ENCODE measurements at regions not wholly inside any gene's neighbourhood (a gene's known extent, or its start where the extent isn't known, plus 50 kb on each side); places are given as distances from the start of the nearest gene placed in this dataset.

DNA sequence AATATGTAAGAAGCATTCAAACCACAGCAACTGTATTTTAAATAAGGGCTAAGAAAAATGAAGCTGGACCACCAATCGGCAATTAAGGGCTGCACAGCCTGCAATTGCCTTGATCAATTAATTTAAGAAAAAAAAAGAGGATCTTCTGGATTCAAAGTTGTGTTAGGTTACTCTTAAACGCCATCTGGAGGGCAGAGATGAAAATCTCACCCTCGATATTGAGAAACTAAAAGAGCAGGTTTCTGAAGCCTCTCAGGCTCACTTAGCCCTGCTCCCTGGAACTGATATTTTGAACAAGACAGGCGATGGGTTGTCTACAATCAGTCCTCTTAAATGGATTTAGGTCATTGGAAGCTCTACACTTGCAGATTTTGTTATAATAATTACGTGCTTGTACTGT lies 579.4 kb downstream of the GRXCR1 start:
- peaks cover 32% of the 10 kb centered on the region; the same call in 1 of the 2 replicates for H3K9me3 ChIP-seq (ENCODE audit: insufficient read depth, low read length)
- H3F3A ChIP-seq (ENCODE audit: insufficient read depth) = no peaks in the 10 kb centered on the region
- H3K9me2 ChIP-seq (replicated peaks; ENCODE audit: insufficient read depth, low read length) = no peaks in the 10 kb centered on the region
- H4K20me1 ChIP-seq (ENCODE audit: low read depth, low read length) = no peaks in the 10 kb centered on the region
- no peaks in the 10 kb centered on the region for H3K36me3 ChIP-seq (ENCODE audit: low read length)
- H3K4me3 ChIP-seq (ENCODE audit: insufficient read depth, low read length, poor library complexity, severe bottlenecking) = no peak overlapping the region
- H3K4me2 ChIP-seq (ENCODE audit: low read depth, low read length, poor library complexity, severe bottlenecking) = no peak overlapping the region
- no peak for TF ChIP-seq EZH2phosphoT487 (conservative IDR thresholded peaks at IDR 0.05; ENCODE audit: low read length)
- TF ChIP-seq, protein P1, sequence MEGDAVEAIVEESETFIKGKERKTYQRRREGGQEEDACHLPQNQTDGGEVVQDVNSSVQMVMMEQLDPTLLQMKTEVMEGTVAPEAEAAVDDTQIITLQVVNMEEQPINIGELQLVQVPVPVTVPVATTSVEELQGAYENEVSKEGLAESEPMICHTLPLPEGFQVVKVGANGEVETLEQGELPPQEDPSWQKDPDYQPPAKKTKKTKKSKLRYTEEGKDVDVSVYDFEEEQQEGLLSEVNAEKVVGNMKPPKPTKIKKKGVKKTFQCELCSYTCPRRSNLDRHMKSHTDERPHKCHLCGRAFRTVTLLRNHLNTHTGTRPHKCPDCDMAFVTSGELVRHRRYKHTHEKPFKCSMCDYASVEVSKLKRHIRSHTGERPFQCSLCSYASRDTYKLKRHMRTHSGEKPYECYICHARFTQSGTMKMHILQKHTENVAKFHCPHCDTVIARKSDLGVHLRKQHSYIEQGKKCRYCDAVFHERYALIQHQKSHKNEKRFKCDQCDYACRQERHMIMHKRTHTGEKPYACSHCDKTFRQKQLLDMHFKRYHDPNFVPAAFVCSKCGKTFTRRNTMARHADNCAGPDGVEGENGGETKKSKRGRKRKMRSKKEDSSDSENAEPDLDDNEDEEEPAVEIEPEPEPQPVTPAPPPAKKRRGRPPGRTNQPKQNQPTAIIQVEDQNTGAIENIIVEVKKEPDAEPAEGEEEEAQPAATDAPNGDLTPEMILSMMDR (IDR thresholded peaks at IDR 0.05; ENCODE audit: insufficient read depth, low read length, poor library complexity, severe bottlenecking) = no peak
- H3K27ac ChIP-seq (ENCODE audit: low read depth, low read length) = no peak overlapping the region
- no peaks in the 10 kb centered on the region for H3K27me3 ChIP-seq (ENCODE audit: low read length)
- no peak overlapping the region for H2AFZ ChIP-seq (ENCODE audit: low read depth, low read length, severe bottlenecking)
- H3K79me2 ChIP-seq (ENCODE audit: insufficient read depth, low read length) = no peaks in the 10 kb centered on the region
- H3K9ac ChIP-seq (ENCODE audit: low read length) = no peak overlapping the region

DNA sequence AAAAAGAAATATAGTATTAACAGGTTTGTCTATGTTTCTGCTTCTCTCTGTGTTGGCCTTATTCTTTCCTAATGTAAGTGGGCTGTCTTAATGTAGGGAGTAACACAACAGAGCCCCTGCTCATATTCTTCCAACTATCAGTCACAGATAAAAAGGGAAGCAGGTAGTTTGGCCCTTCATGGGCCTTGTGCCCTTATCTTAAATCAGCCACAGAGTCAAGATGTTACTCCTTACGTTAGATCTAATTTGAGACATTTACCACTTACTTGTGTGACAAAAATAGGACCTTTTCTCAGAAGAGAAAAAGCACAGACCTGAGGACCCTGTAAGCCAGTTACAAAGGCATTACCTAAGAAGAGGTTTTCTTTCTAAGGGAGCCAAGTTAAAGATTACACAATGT lies 589.0 kb downstream of the GRXCR1 start:
- H3K9me3 ChIP-seq (ENCODE audit: insufficient read depth, low read length) = 0 out of 2 replicates have a peak, but pooled peaks cover 3% of the 10 kb centered on the region
- H3K27me3 ChIP-seq (ENCODE audit: low read length) = no peaks in the 10 kb centered on the region
- H3F3A ChIP-seq (ENCODE audit: insufficient read depth) = no peaks in the 10 kb centered on the region; the same call in 1 of the 2 replicates
- H3K9me2 ChIP-seq (replicated peaks; ENCODE audit: insufficient read depth, low read length) = no peaks in the 10 kb centered on the region
- H3K9ac ChIP-seq (ENCODE audit: low read length) = no peak overlapping the region
- H3K4me2 ChIP-seq (ENCODE audit: low read depth, low read length, poor library complexity, severe bottlenecking) = no peak overlapping the region
- H2AFZ ChIP-seq (ENCODE audit: low read depth, low read length, severe bottlenecking) = peak overlapping the region; percentile 63
- peaks cover 3% of the 10 kb centered on the region; the same call in 1 of the 2 replicates for H3K36me3 ChIP-seq (ENCODE audit: low read length)
- H3K4me3 ChIP-seq (ENCODE audit: insufficient read depth, low read length, poor library complexity, severe bottlenecking) = no peak overlapping the region
- H4K20me1 ChIP-seq (ENCODE audit: low read depth, low read length) = no peaks in the 10 kb centered on the region
- no peaks in the 10 kb centered on the region for H3K79me2 ChIP-seq (ENCODE audit: insufficient read depth, low read length)
- TF ChIP-seq, protein P1 (IDR thresholded peaks at IDR 0.05; ENCODE audit: insufficient read depth, low read length, poor library complexity, severe bottlenecking) = no peak
- no peak for TF ChIP-seq EZH2phosphoT487 (conservative IDR thresholded peaks at IDR 0.05; ENCODE audit: low read length)
- no peak overlapping the region for H3K27ac ChIP-seq (ENCODE audit: low read depth, low read length)

DNA sequence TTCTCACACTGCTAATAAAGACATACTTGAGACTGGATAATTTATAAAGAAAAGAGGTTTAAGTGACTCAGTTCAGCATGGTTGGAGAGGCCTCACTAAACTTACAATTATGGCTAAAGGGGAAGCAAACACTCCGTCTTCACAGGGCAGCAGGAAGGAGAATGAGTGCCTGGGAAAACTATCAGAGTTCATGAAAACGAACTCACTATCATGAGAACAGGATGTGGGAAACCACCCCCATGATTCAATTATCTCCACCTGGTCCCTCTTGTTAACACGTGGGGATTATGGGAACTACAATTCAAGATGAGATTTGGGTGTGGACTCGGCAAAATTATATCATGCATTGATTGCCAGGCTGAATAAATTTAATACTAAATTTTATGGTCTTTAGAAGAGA lies 592.7 kb downstream of the GRXCR1 start:
- Histone ChIP-seq H3K9me2 (replicated peaks; ENCODE audit: insufficient read depth, low read length) (no peaks in the 10 kb centered on the region), H4K20me1 (ENCODE audit: low read depth, low read length) (no peaks in the 10 kb centered on the region), H3K4me3 (ENCODE audit: insufficient read depth, low read length, poor library complexity, severe bottlenecking) (no peak overlapping the region), H3K27ac (ENCODE audit: low read depth, low read length) (no peak overlapping the region), H3K9me3 (ENCODE audit: insufficient read depth, low read length) (no peaks in the 10 kb centered on the region), H3K4me2 (ENCODE audit: low read depth, low read length, poor library complexity, severe bottlenecking) (no peak overlapping the region), H3K9ac (ENCODE audit: low read length) (no peak overlapping the region), H2AFZ (ENCODE audit: low read depth, low read length, severe bottlenecking) (no peak overlapping the region), H3K27me3 (ENCODE audit: low read length) (no peaks in the 10 kb centered on the region), H3K79me2 (ENCODE audit: insufficient read depth, low read length) (no peaks in the 10 kb centered on the region), H3F3A (ENCODE audit: insufficient read depth) (no peaks in the 10 kb centered on the region; the same call in 1 of the 2 replicates), H3K36me3 (ENCODE audit: low read length) (peaks cover 3% of the 10 kb centered on the region; the same call in 1 of the 2 replicates)
- no peak for TF ChIP-seq EZH2phosphoT487 (conservative IDR thresholded peaks at IDR 0.05; ENCODE audit: low read length)
- TF ChIP-seq, protein P1 (IDR thresholded peaks at IDR 0.05; ENCODE audit: insufficient read depth, low read length, poor library complexity, severe bottlenecking) = no peak

Data from SU-DHL-6 (cell line).